ENCODE measurements at regions not wholly inside any gene's neighbourhood (a gene's known extent, or its start where the extent isn't known, plus 50 kb on each side); places are given as distances from the start of the nearest gene placed in this dataset.
"Not testable (repeated sequence)": the region's sequence is repeated elsewhere in the genome, so short reads cannot be mapped to it uniquely, and the experiment has no call there.

- no peak overlapping the region for H3K4me3 ChIP-seq (ENCODE audit: low read length)
- no peak for DNase-seq (ENCODE audit: low read depth)
- no peak for TF ChIP-seq CTCF (conservative IDR thresholded peaks at IDR 0.05; ENCODE audit: low read length)
These were observed 819.7 kb downstream of the TMEM121 start for GRCh38 chr14:106346084-106346483.

- no peak for DNase-seq (ENCODE audit: low read depth)
- H3K4me3 ChIP-seq (ENCODE audit: low read length), result no peak overlapping the region
- no peak for TF ChIP-seq CTCF (conservative IDR thresholded peaks at IDR 0.05; ENCODE audit: low read length)
These were observed 820.3 kb downstream of the TMEM121 start for GRCh38 chr14:106346534-106347290.

- no peak for DNase-seq (ENCODE audit: low read depth)
- no peak overlapping the region for H3K4me3 ChIP-seq (ENCODE audit: low read length)
- no peak for TF ChIP-seq CTCF (conservative IDR thresholded peaks at IDR 0.05; ENCODE audit: low read length)
These were observed 821.0 kb downstream of the TMEM121 start for GRCh38 chr14:106347291-106347778.

GRCh38 chr14:106347890-106348755 lies 821.7 kb downstream of the TMEM121 start:
- DNase-seq (ENCODE audit: low read depth), result no peak
- TF ChIP-seq CTCF (conservative IDR thresholded peaks at IDR 0.05; ENCODE audit: low read length), result no peak
- no peak overlapping the region for H3K4me3 ChIP-seq (ENCODE audit: low read length)

GRCh38 chr14:106348873-106349540 lies 822.6 kb downstream of the TMEM121 start:
- not testable (repeated sequence) for H3K4me3 ChIP-seq (ENCODE audit: low read length); DNase-seq (ENCODE audit: low read depth)

DNA sequence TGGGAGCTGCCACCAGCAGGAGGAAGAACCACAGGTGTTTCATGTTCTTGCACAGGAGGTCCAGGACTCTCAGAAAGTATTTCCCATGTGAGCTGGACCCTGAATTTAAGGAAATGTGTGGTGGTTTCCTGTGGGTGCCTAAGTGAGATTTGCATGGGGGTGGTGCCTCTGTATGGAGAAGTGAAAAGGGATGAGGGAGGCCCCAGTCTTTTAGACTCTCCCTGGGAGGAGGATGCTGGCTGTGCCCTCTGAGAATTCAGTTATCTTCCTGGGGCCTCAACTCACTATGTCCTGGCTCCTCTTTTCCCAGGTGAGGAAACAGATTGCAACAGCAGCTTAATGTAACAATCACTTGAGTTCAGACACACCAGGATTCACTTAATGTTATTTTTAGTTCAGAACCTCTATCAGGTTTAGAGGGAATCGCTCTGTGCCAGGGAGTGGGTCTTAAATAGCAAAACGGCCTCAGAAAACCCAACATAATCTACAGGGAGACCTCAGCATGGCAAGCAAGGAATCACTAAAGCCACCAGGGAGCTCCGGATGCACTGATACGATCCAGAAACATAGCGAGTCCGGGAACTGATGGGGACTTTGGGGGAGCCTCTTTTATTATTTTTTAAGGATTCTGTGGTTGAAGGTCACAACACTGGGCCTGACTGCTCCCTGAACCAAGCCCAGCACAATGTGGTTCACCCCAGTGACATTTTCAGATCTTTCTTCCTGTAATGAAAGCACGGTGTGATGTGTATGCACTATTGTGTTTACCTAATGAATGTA lies 823.5 kb downstream of the TMEM121 start:
- H3K4me3 ChIP-seq (ENCODE audit: low read length); DNase-seq (ENCODE audit: low read depth): not testable (repeated sequence)

GRCh38 chr14:106355007-106355791 lies 828.8 kb downstream of the TMEM121 start:
- DNase-seq (ENCODE audit: low read depth); H3K4me3 ChIP-seq (ENCODE audit: low read length): not testable (repeated sequence)

DNA sequence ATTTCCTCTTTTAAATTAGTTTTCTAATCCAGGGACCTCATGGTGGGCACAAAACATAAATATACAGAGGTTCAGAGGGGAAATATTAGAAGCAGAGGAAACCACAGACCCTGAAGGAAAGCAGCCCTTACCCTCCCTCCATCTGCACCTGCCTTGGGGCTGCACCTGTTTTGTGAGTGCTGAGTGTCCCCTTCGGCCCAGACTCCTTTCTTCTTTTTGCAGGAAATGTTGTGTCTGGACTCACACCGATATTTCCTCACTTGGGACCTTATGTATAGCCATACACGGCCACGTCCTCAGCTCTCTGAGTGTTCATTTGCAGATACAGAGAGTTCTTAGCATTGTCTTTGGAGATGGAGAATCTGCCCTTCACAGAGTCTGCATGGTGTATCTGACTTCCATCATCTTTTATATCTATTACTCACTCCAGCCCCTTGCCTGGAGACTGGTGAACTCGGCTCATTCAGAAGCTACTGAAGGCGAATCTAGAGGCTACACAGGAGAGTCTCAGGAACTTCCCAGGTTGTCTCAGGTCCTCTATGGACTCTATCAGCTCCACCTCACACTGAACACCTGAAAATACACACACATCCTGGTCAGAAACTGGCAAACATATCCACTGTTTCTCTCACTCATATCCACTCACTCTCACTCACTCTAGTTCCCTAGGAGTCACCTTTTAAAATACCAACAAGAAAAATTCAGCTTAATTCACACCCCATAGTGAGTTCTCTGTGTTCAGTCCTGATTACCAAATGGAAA lies 829.7 kb downstream of the TMEM121 start:
- not testable (repeated sequence) for H3K4me3 ChIP-seq (ENCODE audit: low read length); DNase-seq (ENCODE audit: low read depth)

GRCh38 chr14:106356643-106356930 lies 830.2 kb downstream of the TMEM121 start:
- H3K4me3 ChIP-seq (ENCODE audit: low read length); DNase-seq (ENCODE audit: low read depth): not testable (repeated sequence)

GRCh38 chr14:106359157-106359887 lies 832.9 kb downstream of the TMEM121 start:
- not testable (repeated sequence) for DNase-seq (ENCODE audit: low read depth); H3K4me3 ChIP-seq (ENCODE audit: low read length)

GRCh38 chr14:106365371-106365770 lies 839.0 kb downstream of the TMEM121 start:
- not testable (repeated sequence) for H3K4me3 ChIP-seq (ENCODE audit: low read length); DNase-seq (ENCODE audit: low read depth)
